Fibroblast of pulmonary artery (primary cell): ENCODE measurements at regions not wholly inside any gene's neighbourhood (a gene's known extent, or its start where the extent isn't known, plus 50 kb on each side); places are given as distances from the start of the nearest gene placed in this dataset.

ENCODE experiments used
- DNase-seq: peaks from one replicate; pipeline ENCODE4 v3.0.0-alpha.2; 2010; ENCODE audit warnings: low read depth
- H3K4me3 ChIP-seq: replicated peaks from 2 replicates; pipeline ENCODE4 v1.5.1; 2011; ENCODE audit warnings: low read depth, mild to moderate bottlenecking, control low read depth, low read length, moderate library complexity
- TF ChIP-seq, protein P1 (sequence below): IDR thresholded peaks from 2 replicates; pipeline ENCODE4 v1.5.1; 2011; ENCODE audit warnings: mild to moderate bottlenecking, control low read depth, low read length, inconsistent platforms; ENCODE audit errors: missing control alignments

DNA sequence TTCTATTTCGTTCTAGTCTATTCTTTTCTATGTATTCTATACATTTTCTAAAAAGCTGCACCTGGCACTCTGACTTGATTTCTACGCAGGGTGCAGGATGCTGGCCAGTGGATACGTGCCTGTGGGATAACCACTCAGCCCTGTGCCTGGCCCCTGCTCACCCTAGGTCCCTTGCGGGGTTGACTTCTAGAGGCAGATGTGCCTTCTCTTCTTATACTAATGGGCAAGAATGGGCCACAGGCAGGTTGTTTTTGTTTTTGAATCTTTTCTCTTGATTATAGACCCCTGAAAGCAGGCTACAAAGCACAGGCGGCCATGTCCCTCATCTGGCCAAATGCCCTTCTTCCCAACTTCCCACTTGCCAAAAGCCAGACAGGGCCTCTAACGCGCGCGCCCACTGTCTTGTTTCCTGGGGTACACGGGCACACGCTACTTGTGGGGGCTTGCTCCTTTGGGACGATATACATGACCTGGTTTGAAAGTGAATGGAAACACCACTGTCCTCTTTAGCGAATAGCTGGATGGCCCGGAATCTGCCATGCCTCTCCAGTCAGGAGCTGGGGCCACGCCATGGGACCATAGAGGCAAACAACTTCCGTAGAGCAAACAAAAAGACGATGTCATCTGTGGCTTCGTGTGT is 162.7 kb upstream of the IRX2 start:
- H3K4me3 ChIP-seq: no peak overlapping the region
- TF ChIP-seq, protein P1, sequence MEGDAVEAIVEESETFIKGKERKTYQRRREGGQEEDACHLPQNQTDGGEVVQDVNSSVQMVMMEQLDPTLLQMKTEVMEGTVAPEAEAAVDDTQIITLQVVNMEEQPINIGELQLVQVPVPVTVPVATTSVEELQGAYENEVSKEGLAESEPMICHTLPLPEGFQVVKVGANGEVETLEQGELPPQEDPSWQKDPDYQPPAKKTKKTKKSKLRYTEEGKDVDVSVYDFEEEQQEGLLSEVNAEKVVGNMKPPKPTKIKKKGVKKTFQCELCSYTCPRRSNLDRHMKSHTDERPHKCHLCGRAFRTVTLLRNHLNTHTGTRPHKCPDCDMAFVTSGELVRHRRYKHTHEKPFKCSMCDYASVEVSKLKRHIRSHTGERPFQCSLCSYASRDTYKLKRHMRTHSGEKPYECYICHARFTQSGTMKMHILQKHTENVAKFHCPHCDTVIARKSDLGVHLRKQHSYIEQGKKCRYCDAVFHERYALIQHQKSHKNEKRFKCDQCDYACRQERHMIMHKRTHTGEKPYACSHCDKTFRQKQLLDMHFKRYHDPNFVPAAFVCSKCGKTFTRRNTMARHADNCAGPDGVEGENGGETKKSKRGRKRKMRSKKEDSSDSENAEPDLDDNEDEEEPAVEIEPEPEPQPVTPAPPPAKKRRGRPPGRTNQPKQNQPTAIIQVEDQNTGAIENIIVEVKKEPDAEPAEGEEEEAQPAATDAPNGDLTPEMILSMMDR: no peak
- no peak for DNase-seq

DNA sequence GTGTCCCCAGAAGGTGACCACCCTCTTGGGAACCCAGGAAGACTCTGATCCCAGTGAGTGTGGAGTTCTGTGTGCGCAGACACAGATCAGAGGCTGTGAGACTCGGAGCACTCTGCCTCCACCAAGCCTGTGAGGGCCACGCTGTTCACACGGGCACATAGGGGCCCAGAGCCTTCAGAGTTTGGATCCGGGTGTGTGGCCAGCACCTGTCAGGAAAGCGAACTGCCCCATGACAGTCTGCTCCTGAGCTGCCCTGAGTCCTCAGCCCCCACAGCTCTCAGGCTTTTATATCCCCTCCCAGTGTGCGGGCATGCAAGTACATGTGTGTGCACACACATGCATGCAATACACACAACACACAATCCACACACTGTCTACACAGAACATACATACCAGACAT is 161.8 kb upstream of the IRX2 start:
- H3K4me3 ChIP-seq: no peak overlapping the region
- TF ChIP-seq, protein P1: no peak

DNA sequence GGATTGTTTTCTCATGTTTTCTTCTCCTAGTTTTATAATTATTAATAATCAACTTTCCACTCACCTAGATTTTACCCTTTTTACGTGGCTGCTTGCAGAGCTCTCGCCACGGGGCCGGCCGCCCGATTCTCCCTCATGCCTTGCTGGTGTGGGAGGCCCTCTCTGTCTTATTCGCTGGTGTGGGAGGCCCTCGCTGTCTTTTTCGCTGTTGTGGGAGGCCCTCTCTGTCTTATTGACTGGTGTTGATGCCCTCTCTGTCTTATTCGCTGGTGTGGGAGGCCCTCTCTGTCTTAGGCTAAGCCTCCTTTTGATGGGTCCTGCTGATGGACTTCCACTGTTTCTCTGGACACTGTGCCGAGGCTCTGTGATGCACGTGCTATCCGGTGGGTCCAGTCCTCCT is 161.3 kb upstream of the IRX2 start:
- TF ChIP-seq, protein P1: no peak
- H3K4me3 ChIP-seq: no peak overlapping the region
- DNase-seq: no peak

More for the DNA sequence above, 161.8 kb upstream of the IRX2 start:
- DNase-seq: no peak

DNA sequence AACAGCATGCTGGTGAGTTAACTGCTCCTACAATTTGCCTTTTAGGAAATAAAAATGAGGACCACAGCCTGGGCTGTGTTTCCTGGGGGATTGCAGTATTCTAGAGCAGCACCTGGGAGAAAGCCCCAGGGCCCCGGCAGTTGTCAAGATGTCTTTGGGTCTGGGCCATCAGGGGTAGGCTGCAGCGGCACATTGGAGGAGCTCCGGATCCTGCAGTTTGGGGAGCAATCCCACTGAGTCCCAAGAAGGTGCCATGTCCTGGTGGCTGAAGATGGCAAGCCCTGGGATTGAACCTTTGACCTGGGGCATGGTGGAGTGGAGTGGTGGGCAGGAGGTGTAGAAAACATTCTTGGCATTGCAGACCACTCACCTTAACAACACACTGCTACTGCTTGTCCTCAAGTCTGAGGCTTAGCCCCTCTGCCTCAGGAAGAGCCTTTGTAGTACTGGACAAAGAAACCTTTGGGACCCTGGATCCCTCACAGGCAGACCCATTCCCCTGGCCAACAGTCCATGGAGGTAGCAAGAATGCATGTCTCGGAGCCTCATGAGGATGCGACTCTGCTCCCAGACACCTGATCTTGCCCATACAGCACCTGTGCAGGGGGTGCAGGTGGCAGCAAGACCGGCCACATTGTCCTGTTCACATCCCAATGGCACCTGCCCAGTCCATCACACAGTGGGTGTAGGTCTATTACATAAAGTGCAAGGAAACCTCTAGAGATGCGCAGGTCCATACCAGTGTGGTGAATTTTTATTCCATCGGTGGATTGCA is 159.1 kb upstream of the IRX2 start:
- DNase-seq: no peak
- no peak overlapping the region for H3K4me3 ChIP-seq
- TF ChIP-seq, protein P1: no peak

DNA sequence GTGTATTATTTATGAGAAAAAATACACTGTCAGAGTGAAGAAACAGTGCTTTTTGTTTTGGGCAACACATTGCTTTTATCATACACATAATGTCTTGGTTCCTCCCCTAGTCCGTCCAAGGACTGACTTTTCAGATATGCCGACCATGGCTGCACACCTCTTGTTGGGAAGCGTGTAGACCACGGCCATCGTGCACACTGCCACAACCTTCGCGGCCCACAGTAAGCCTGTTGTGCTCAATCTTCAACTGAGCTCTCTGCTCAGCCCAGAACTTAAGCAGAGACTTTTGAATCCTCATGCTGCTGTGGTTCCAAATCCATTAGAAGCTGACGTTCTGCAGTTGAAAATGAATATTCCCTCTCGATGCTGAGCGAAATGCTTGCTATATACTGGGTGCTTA is 157.6 kb upstream of the IRX2 start:
- no peak for DNase-seq
- TF ChIP-seq, protein P1: no peak
- no peak overlapping the region for H3K4me3 ChIP-seq

DNA sequence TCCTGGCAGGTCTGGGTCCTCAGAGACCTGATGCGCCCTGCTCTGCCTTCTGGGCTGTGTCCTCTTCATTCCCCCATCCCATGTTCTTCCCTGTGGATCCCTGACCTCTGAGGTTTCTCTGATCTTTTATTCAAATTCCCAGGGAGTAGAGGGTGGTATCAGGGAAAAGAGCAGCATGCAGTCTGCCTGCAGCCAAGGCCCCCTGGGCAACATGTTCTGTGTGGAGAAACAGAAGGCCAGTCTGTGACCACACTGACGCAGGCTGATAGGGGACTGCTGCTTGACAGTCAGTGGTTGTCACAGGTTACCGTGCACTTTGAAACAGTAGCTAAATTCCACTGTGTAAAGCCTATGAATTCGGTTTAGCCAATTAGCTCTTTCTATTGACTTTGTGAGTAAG is 156.6 kb upstream of the IRX2 start:
- no peak overlapping the region for H3K4me3 ChIP-seq
- TF ChIP-seq, protein P1: no peak
- no peak for DNase-seq
